HepG2 (cell line): ENCODE measurements at regions not wholly inside any gene's neighbourhood (a gene's known extent, or its start where the extent isn't known, plus 50 kb on each side); places are given as distances from the start of the nearest gene placed in this dataset.
A peak's percentile ranks its signal among the peaks of the same experiment; 100 is the strongest.

ENCODE experiments used
- ATAC-seq: fragments of 200-7000 bp; cut with Tn5 transposase; 3 replicates; pipeline ENCODE4 v1.9.1; 2020; ENCODE audit warnings: mild to moderate bottlenecking, moderate library complexity
- BruUV-seq: library from RNA; stranded (reverse); fragments of 400-500 nt; replicated peaks from 2 replicates; lab custom pipeline; 2021; lab: Mats Ljungman, UMichigan
- CTCF ChIA-PET: fragments of 300-600 bp; formaldehyde crosslinking; extraction: SDS; loops from one replicate; lab custom pipeline; 2021; ENCODE audit warnings: low total read pairs, inconsistent platforms, low intra/inter-chr PET ratio; lab: Yijun Ruan, JAX
- POLR2A ChIA-PET: fragments of 350-600 bp; sonication (Branson Sonifier 250); formaldehyde crosslinking; loops from one replicate; lab custom pipeline; 2020; ENCODE audit warnings: antibody characterized with exemption, inconsistent platforms; lab: Yijun Ruan, JAX
- DNase-seq: peaks from one replicate; pipeline ENCODE4 v3.0.0-alpha.2; 2015; ENCODE audit warnings: low spot score
- FAIRE-seq: peaks from 3 replicates; lab custom pipeline; 2011; peaks lifted over from hg19 to GRCh38; lab: Jason Lieb, UNC
- H2AFZ ChIP-seq: one replicate; pipeline ENCODE4 v1.6.1; 2011; ENCODE audit warnings: low read length, inconsistent platforms
- H3K27ac ChIP-seq: fragments of 300-600 bp; 3 replicates; pipeline ENCODE4 v1.8.0; 2011; ENCODE audit warnings: mixed run types, mild to moderate bottlenecking, mixed read lengths, low read length, inconsistent platforms; ENCODE audit not compliant: insufficient read depth; ENCODE audit errors: extremely low read length
- H3K27me3 ChIP-seq, 2 experiments: fragments of 200-600 bp in 1 of 2; 2 replicates in 1 of 2; 3 replicates in 1 of 2; pipeline versions ENCODE4 v1.6.0 to v1.8.0; 2011; ENCODE audit warnings: low read length in 2 of 2, mild to moderate bottlenecking in 2 of 2, moderate library complexity in 2 of 2, inconsistent platforms in 1 of 2; ENCODE audit not compliant: insufficient read depth in 2 of 2, control insufficient read depth in 1 of 2
- H3K36me3 ChIP-seq, 2 experiments: fragments of 200-600 bp in 1 of 2; replicated peaks in 1 of 2; 2 replicates in 1 of 2; 3 replicates in 1 of 2; pipeline versions ENCODE4 v1.5.1 to v1.8.0; 2011; ENCODE audit warnings: low read length in 2 of 2, inconsistent platforms in 1 of 2; ENCODE audit not compliant: insufficient read depth in 2 of 2, control insufficient read depth in 1 of 2
- H3K4me1 ChIP-seq: 2 replicates; pipeline ENCODE4 v1.5.1; 2012; ENCODE audit warnings: low read length, inconsistent platforms; ENCODE audit not compliant: insufficient read depth
- H3K4me2 ChIP-seq: 2 replicates; pipeline ENCODE4 v1.6.0; 2011; ENCODE audit warnings: low read depth, low read length, inconsistent platforms
- H3K4me3 ChIP-seq, 3 experiments: fragments of 200-600 bp in 1 of 3; sonication (generic), shearing (Covaris generic) in 1 of 3; replicated peaks in 1 of 3; 2 replicates each; pipeline ENCODE4 v1.5.1; 2011 to 2016; ENCODE audit warnings: low read length in 3 of 3, inconsistent platforms in 2 of 3, low read depth in 2 of 3, mild to moderate bottlenecking in 2 of 3, control low read depth in 1 of 3, mixed read lengths in 1 of 3; ENCODE audit not compliant: insufficient read depth in 1 of 3
- H3K79me2 ChIP-seq: one replicate; pipeline ENCODE4 v1.6.1; 2011; ENCODE audit warnings: low read length, inconsistent platforms; ENCODE audit not compliant: insufficient read depth
- H3K9ac ChIP-seq: 2 replicates; pipeline ENCODE4 v1.6.0; 2011; ENCODE audit warnings: mild to moderate bottlenecking, low read depth, low read length, inconsistent platforms; ENCODE audit not compliant: insufficient read depth
- H3K9me3 ChIP-seq: 2 replicates; pipeline ENCODE4 v1.5.1; 2012; ENCODE audit warnings: mild to moderate bottlenecking, low read length
- H4K20me1 ChIP-seq: 2 replicates; pipeline ENCODE4 v1.6.0; 2011; ENCODE audit warnings: inconsistent platforms, mild to moderate bottlenecking, low read length, moderate library complexity; ENCODE audit not compliant: insufficient read depth
- ATF7 ChIP-seq, 2 experiments: fragments of 450-650 bp in 1 of 2; sonication (generic) in 1 of 2; formaldehyde crosslinking in 1 of 2; IDR thresholded peaks; 2 replicates each; pipeline versions ENCODE4 v1.4.0 to v1.6.1; 2016 to 2020; ENCODE audit warnings: antibody characterized with exemption in 1 of 2, mild to moderate bottlenecking in 1 of 2, missing genetic modification reagents in 1 of 2
- CC2D1A ChIP-seq: sonication (generic); formaldehyde crosslinking; IDR thresholded peaks from 2 replicates; pipeline ENCODE4 v1.8.1; 2023; ENCODE audit warnings: mild to moderate bottlenecking, missing genetic modification reagents
- CREB1 ChIP-seq, 2 experiments: fragments of 450-650 bp in 1 of 2; IDR thresholded peaks; 2 replicates each; pipeline ENCODE4 v1.6.1; 2016 to 2017; ENCODE audit warnings: control low read depth in 1 of 2, mild to moderate bottlenecking in 1 of 2, missing compliant biosample characterization in 1 of 2, missing genetic modification characterization in 1 of 2
- DNMT1 ChIP-seq: sonication (generic); formaldehyde crosslinking; IDR thresholded peaks from 2 replicates; pipeline ENCODE4 v1.5.1; 2020; ENCODE audit warnings: mild to moderate bottlenecking, missing genetic modification reagents
- FIP1L1 ChIP-seq: fragments of 200-400 bp; formaldehyde crosslinking; IDR thresholded peaks from 2 replicates; pipeline ENCODE4 v1.6.1; 2018; ENCODE audit warnings: low read depth, mild to moderate bottlenecking, low read length, moderate library complexity, borderline replicate concordance; ENCODE audit not compliant: insufficient read depth
- JUND ChIP-seq: sonication (generic); formaldehyde crosslinking; IDR thresholded peaks from 2 replicates; pipeline ENCODE4 v1.8.0; 2022; ENCODE audit warnings: mild to moderate bottlenecking, missing genetic modification reagents
- MAFF ChIP-seq: IDR thresholded peaks from 2 replicates; pipeline ENCODE4 v1.6.1; 2011; ENCODE audit warnings: low read depth, low read length, improper control_type of control experiment
- PRPF4 ChIP-seq: fragments of 200-400 bp; formaldehyde crosslinking; IDR thresholded peaks from 2 replicates; pipeline ENCODE4 v1.6.1; 2016; ENCODE audit warnings: low read length, low read depth; ENCODE audit not compliant: poor library complexity, severe bottlenecking
- SYNCRIP ChIP-seq: fragments of 200-400 bp; formaldehyde crosslinking; IDR thresholded peaks from 2 replicates; pipeline ENCODE4 v1.6.1; 2018; ENCODE audit warnings: mild to moderate bottlenecking, low read depth, low read length; ENCODE audit not compliant: insufficient read depth
- ZNF12 ChIP-seq: sonication (generic); formaldehyde crosslinking; IDR thresholded peaks from 2 replicates; pipeline ENCODE4 v1.5.0; 2020; ENCODE audit warnings: missing genetic modification reagents
- ZNF354B ChIP-seq: sonication (generic); formaldehyde crosslinking; IDR thresholded peaks from 2 replicates; pipeline ENCODE4 v1.8.0; 2022; ENCODE audit warnings: mild to moderate bottlenecking, missing genetic modification reagents
- WGBS: methylation state at CpG from one replicate; pipeline ENCODE4 v1.1.6; 2017; ENCODE audit warnings: low lambda C conversion rate; 5-methylcytosine and 5-hydroxymethylcytosine counted together
- in situ Hi-C: cut with HindIII; loops from 2 replicates; pipeline ENCODE4 v1.10.0; 2017; ENCODE audit warnings: low pct_unique_long_range_greater_than_20kb; ENCODE audit not compliant: extremely low pct_ligation_motif_present
- intact Hi-C: fragments of 100-400 bp; cut with micrococcal nuclease; formaldehyde crosslinking; loops from one replicate; pipeline ENCODE4 v1.10.0; 2022; ENCODE audit not compliant: unreplicated experiment
- TF ChIP-seq, protein P1 (sequence below): sonication (generic); formaldehyde crosslinking; conservative IDR thresholded peaks from 2 replicates; pipeline ENCODE4 v1.8.0; 2022; ENCODE audit warnings: mild to moderate bottlenecking, moderate library complexity, missing genetic modification reagents
- TF ChIP-seq, protein P2 (sequence below): sonication (generic); formaldehyde crosslinking; IDR thresholded peaks from 2 replicates; pipeline ENCODE4; 2020; ENCODE audit warnings: missing genetic modification reagents, mild to moderate bottlenecking, borderline replicate concordance

DNA sequence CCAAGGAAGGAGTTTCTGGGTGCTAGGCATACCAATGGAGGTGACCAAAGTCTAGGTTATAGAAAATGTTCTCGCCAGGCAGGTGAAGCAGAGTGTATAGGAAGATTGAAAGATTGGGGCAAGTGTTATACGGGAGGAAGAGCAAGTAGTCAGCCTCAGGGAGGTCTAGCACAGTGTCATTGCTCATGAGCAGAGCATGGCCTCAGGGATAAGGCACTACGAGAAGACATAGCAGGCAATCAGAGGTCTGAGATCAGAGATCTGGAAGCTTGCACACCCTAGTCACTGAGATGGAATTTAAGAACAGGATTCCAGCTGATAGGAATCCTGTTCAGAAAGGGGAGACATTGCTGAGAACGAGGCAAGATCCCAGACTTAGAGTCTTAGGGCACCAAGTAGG, 350.0 kb upstream of the CASK start (continued):
- TF ChIP-seq, protein P1, sequence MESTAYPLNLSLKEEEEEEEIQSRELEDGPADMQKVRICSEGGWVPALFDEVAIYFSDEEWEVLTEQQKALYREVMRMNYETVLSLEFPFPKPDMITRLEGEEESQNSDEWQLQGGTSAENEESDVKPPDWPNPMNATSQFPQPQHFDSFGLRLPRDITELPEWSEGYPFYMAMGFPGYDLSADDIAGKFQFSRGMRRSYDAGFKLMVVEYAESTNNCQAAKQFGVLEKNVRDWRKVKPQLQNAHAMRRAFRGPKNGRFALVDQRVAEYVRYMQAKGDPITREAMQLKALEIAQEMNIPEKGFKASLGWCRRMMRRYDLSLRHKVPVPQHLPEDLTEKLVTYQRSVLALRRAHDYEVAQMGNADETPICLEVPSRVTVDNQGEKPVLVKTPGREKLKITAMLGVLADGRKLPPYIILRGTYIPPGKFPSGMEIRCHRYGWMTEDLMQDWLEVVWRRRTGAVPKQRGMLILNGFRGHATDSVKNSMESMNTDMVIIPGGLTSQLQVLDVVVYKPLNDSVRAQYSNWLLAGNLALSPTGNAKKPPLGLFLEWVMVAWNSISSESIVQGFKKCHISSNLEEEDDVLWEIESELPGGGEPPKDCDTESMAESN = no peak
- TF ChIP-seq, protein P2, sequence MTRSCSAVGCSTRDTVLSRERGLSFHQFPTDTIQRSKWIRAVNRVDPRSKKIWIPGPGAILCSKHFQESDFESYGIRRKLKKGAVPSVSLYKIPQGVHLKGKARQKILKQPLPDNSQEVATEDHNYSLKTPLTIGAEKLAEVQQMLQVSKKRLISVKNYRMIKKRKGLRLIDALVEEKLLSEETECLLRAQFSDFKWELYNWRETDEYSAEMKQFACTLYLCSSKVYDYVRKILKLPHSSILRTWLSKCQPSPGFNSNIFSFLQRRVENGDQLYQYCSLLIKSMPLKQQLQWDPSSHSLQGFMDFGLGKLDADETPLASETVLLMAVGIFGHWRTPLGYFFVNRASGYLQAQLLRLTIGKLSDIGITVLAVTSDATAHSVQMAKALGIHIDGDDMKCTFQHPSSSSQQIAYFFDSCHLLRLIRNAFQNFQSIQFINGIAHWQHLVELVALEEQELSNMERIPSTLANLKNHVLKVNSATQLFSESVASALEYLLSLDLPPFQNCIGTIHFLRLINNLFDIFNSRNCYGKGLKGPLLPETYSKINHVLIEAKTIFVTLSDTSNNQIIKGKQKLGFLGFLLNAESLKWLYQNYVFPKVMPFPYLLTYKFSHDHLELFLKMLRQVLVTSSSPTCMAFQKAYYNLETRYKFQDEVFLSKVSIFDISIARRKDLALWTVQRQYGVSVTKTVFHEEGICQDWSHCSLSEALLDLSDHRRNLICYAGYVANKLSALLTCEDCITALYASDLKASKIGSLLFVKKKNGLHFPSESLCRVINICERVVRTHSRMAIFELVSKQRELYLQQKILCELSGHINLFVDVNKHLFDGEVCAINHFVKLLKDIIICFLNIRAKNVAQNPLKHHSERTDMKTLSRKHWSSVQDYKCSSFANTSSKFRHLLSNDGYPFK = no peak
- TF ChIP-seq FIP1L1 = no peak
- TF ChIP-seq ZNF12 (CRISPR knock-in tag) = no peak
- no peak for TF ChIP-seq SYNCRIP
- no peak for TF ChIP-seq ZNF354B (CRISPR knock-in tag)
- TF ChIP-seq CC2D1A (CRISPR knock-in tag) = no peak

DNA sequence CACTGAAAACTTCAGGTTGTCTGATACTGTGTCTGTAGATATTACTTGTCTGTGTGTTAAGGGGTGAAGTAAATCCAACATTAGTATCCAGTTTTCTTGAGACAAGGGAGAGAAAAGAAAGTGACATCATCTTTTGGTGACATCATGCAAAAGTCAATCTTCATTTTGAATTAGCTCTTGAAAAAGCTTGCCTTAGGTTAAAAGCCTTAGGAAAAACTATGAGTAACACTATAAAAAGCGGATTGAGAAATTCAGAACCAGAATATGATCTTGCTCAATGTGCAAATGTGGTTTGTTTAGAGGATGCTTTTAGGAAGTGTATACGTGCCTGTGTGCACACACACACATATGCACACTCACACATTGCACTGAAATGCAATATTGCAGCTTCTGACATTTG, 345.8 kb upstream of the CASK start:
- H3K9ac ChIP-seq = no peak overlapping the region
- FAIRE-seq = no peak
- POLR2A ChIA-PET = no interaction called here
- intact Hi-C loops = no loop called here
- no peak overlapping the region for H3K4me3 ChIP-seq
- no peak overlapping the region for H2AFZ ChIP-seq
- no peaks in the 10 kb centered on the region for H3K27me3 ChIP-seq
- H3K27ac ChIP-seq = no peak overlapping the region
- DNase-seq = no peak
- H3K79me2 ChIP-seq = no peaks in the 10 kb centered on the region
- in situ Hi-C loops = no loop called here
- TF ChIP-seq PRPF4 = no peak
- no peak for TF ChIP-seq DNMT1 (CRISPR knock-in tag)
- peak; percentile 75 for TF ChIP-seq ATF7 (IDR thresholded peaks at IDR 0.05)
- TF ChIP-seq ATF7 (CRISPR knock-in tag; IDR thresholded peaks at IDR 0.05) = no peak
- TF ChIP-seq MAFF = no peak
- TF ChIP-seq CREB1 (IDR thresholded peaks at IDR 0.05) = 0 out of 2 replicates have a peak, but pooled peaks have one; percentile 12
- no peak for TF ChIP-seq CREB1 (CRISPR knock-in tag; IDR thresholded peaks at IDR 0.05)
- no peak for TF ChIP-seq JUND (CRISPR knock-in tag)
- no peaks in the 10 kb centered on the region for H3K36me3 ChIP-seq
- H4K20me1 ChIP-seq = no peaks in the 10 kb centered on the region
- no peak for ATAC-seq
- BruUV-seq = no TSS peak
- CTCF ChIA-PET = no interaction called here
- no peaks in the 10 kb centered on the region for H3K9me3 ChIP-seq
- H3K4me1 ChIP-seq = no peaks in the 10 kb centered on the region
- no peak overlapping the region for H3K4me2 ChIP-seq
- WGBS = 8% methylated on average over 2 of the region's 2 CpGs
